Neural cell (in vitro differentiated cells): ENCODE measurements at regions not wholly inside any gene's neighbourhood (a gene's known extent, or its start where the extent isn't known, plus 50 kb on each side); places are given as distances from the start of the nearest gene placed in this dataset.

Experiments used
- H2AFZ ChIP-seq: fragments of 200-600, 300-800 bp; sonication (generic), shearing (Covaris generic); 2 replicates; pipeline ENCODE4 v1.6.0; 2014; ENCODE audit warnings: low read depth, mild to moderate bottlenecking, antibody characterized with exemption, low read length, moderate library complexity
- H3F3A ChIP-seq: fragments of 200-600 bp; shearing (Covaris generic); 2 replicates; pipeline ENCODE4 v1.6.1; 2016; ENCODE audit warnings: mild to moderate bottlenecking, moderate library complexity, mixed read lengths, antibody characterized with exemption, low read length; ENCODE audit not compliant: insufficient read depth, poor library complexity, severe bottlenecking
- H3K27ac ChIP-seq: fragments of 200-600, 300-800 bp; sonication (generic), shearing (Covaris generic); 2 replicates; pipeline ENCODE4 v1.5.1; 2014; ENCODE audit warnings: mild to moderate bottlenecking, low read length, moderate library complexity
- H3K27me3 ChIP-seq: fragments of 300-800, 200-600 bp; sonication (generic), shearing (Covaris generic); 2 replicates; pipeline ENCODE4 v1.6.0; 2014; ENCODE audit warnings: mild to moderate bottlenecking, low read depth, low read length, moderate library complexity; ENCODE audit not compliant: insufficient read depth
- H3K36me3 ChIP-seq: fragments of 300-800, 200-600 bp; sonication (generic), shearing (Covaris generic); 2 replicates; pipeline ENCODE4 v1.5.1; 2014; ENCODE audit warnings: mild to moderate bottlenecking, antibody characterized with exemption, low read length, moderate library complexity; ENCODE audit not compliant: insufficient read depth
- H3K4me2 ChIP-seq: fragments of 300-800, 200-600 bp; sonication (generic), shearing (Covaris generic); 2 replicates; pipeline ENCODE4 v1.6.0; 2014; ENCODE audit warnings: mild to moderate bottlenecking, low read length
- H3K4me3 ChIP-seq: fragments of 300-800, 200-600 bp; sonication (generic), shearing (Covaris generic); 2 replicates; pipeline ENCODE4 v1.5.1; 2014; ENCODE audit warnings: mild to moderate bottlenecking, low read length, moderate library complexity
- H3K79me2 ChIP-seq: fragments of 200-600 bp; shearing (Covaris generic); replicated peaks from 2 replicates; pipeline ENCODE4 v1.6.0; 2014; ENCODE audit warnings: mild to moderate bottlenecking, low read length, moderate library complexity; ENCODE audit not compliant: insufficient read depth
- H3K9ac ChIP-seq: fragments of 300-800, 200-600 bp; sonication (generic), shearing (Covaris generic); 2 replicates; pipeline ENCODE4 v1.6.1; 2016; ENCODE audit warnings: mild to moderate bottlenecking, low read length, mixed read lengths
- H3K9me2 ChIP-seq: fragments of 200-600 bp; shearing (Covaris generic); 2 replicates; pipeline ENCODE4 v1.6.1; 2016; ENCODE audit warnings: mild to moderate bottlenecking, low read length, mixed read lengths; ENCODE audit not compliant: insufficient read depth
- H3K9me3 ChIP-seq: fragments of 200-600, 300-800 bp; sonication (generic), shearing (Covaris generic); 2 replicates; pipeline ENCODE4 v1.6.1; 2016; ENCODE audit warnings: mild to moderate bottlenecking, mixed run types, low read length, moderate library complexity, mixed read lengths
- H4K20me1 ChIP-seq: fragments of 200-600 bp; shearing (Covaris generic); 2 replicates; pipeline ENCODE4 v1.6.1; 2016; ENCODE audit warnings: mild to moderate bottlenecking, mixed run types; ENCODE audit not compliant: insufficient read depth
- CTCF ChIP-seq: fragments of 450-650 bp; IDR thresholded peaks from 2 replicates; pipeline ENCODE4 v1.5.1; 2014; ENCODE audit warnings: antibody characterized with exemption, mild to moderate bottlenecking, moderate library complexity; ENCODE audit not compliant: poor library complexity, severe bottlenecking
- EP300 ChIP-seq: fragments of 450-650 bp; conservative IDR thresholded peaks from 2 replicates; pipeline ENCODE4 v1.6.1; 2014; ENCODE audit warnings: antibody characterized with exemption, mild to moderate bottlenecking, moderate library complexity; ENCODE audit not compliant: poor library complexity, severe bottlenecking
- EZH2 ChIP-seq: fragments of 200-600, 300-800 bp; shearing (Covaris generic), sonication (generic); IDR thresholded peaks from 2 replicates; pipeline ENCODE4 v1.6.1; 2014; ENCODE audit warnings: antibody characterized with exemption, low read length, borderline replicate concordance, mild to moderate bottlenecking; ENCODE audit not compliant: insufficient read depth, poor library complexity, severe bottlenecking
- MXI1 ChIP-seq: fragments of 450-650 bp; conservative IDR thresholded peaks from 2 replicates; pipeline ENCODE4 v1.6.1; 2014; ENCODE audit warnings: antibody characterized with exemption, mild to moderate bottlenecking; ENCODE audit not compliant: poor library complexity, severe bottlenecking
- POLR2AphosphoS5 ChIP-seq: IDR thresholded peaks from 2 replicates; pipeline ENCODE4 v1.6.1; 2012
- REST ChIP-seq: IDR thresholded peaks from 2 replicates; pipeline ENCODE4 v1.6.1; 2012; ENCODE audit warnings: borderline replicate concordance

GRCh38 chr5:145465474-145466263 lies 369.5 kb downstream of the PRELID2 start:
- H3K36me3 ChIP-seq = no peaks in the 10 kb centered on the region
- H3K27ac ChIP-seq = no peak overlapping the region
- no peaks in the 10 kb centered on the region for H3K9me3 ChIP-seq
- H3K27me3 ChIP-seq = no peaks in the 10 kb centered on the region
- H3K4me2 ChIP-seq = peak overlapping the region; percentile 23
- no peaks in the 10 kb centered on the region for H3K9me2 ChIP-seq
- H3K79me2 ChIP-seq = no peaks in the 10 kb centered on the region
- H3K4me3 ChIP-seq = no peak overlapping the region
- no peaks in the 10 kb centered on the region for H4K20me1 ChIP-seq
- TF ChIP-seq MXI1 (no peak), CTCF (no peak), REST (peak; percentile 72), POLR2AphosphoS5 (no peak), EZH2 (no peak)
- no peaks in the 10 kb centered on the region for H3F3A ChIP-seq
- no peak overlapping the region for H3K9ac ChIP-seq
- no peak overlapping the region for H2AFZ ChIP-seq

GRCh38 chr5:145464171-145464570 lies 371.0 kb downstream of the PRELID2 start:
- Histone ChIP-seq H3K27me3 (no peaks in the 10 kb centered on the region), H3F3A (no peaks in the 10 kb centered on the region), H3K9me3 (no peaks in the 10 kb centered on the region), H3K36me3 (no peaks in the 10 kb centered on the region), H3K9ac (no peak overlapping the region), H3K27ac (no peak overlapping the region), H3K9me2 (no peaks in the 10 kb centered on the region), H4K20me1 (no peaks in the 10 kb centered on the region), H2AFZ (no peak overlapping the region), H3K4me2 (no peak overlapping the region), H3K4me3 (no peak overlapping the region), H3K79me2 (no peaks in the 10 kb centered on the region)
- TF ChIP-seq CTCF (no peak), EP300 (no peak), REST (no peak), POLR2AphosphoS5 (no peak), EZH2 (no peak)
